ENCODE measurements at regions not wholly inside any gene's neighbourhood (a gene's known extent, or its start where the extent isn't known, plus 50 kb on each side); places are given as distances from the start of the nearest gene placed in this dataset.

GRCh38 chr9:86749161-86749893, 198.0 kb downstream of the GAS1 start:
- 68% methylated on average over 2 of the region's 2 CpGs for WGBS, 2 donors
- no peak for DNase-seq

GRCh38 chr9:86747711-86748110, 199.6 kb downstream of the GAS1 start:
- intact Hi-C loops (cut with DNase I), result no loop called here
- WGBS, 2 donors, result 53 to 63% methylated on average over 2 of the region's 2 CpGs
- no peak for TF ChIP-seq CTCF (IDR thresholded peaks at IDR 0.05)
- ATAC-seq (no peak), DNase-seq (no peak)
- Histone ChIP-seq H3K36me3 (no peaks in the 10 kb centered on the region), H3K27ac (no peak overlapping the region), H3K9me3 (no peaks in the 10 kb centered on the region), H3K27me3 (peaks cover 0 to 7% (median 0%) of the 10 kb centered on the region in 7 donors), H3K4me1 (peaks cover 0 to 12% (median 2%) of the 10 kb centered on the region in 9 donors), H3K4me3 (no peak overlapping the region)

More at GRCh38 chr9:86749161-86749893, 198.0 kb downstream of the GAS1 start:
- no peak overlapping the region for H3K27ac ChIP-seq
- no peaks in the 10 kb centered on the region for H3K9me3 ChIP-seq
- ATAC-seq, result no peak
- no peaks in the 10 kb centered on the region for H3K36me3 ChIP-seq
- H3K27me3 ChIP-seq, result peaks cover 0 to 9% (median 0%) of the 10 kb centered on the region in 7 donors
- H3K4me1 ChIP-seq, result peaks cover 0 to 12% (median 2%) of the 10 kb centered on the region in 9 donors
- no peak overlapping the region for H3K4me3 ChIP-seq
- intact Hi-C loops (cut with DNase I), result no loop called here
- TF ChIP-seq CTCF (IDR thresholded peaks at IDR 0.05), result no peak

GRCh38 chr9:86741311-86742208, 205.7 kb downstream of the GAS1 start:
- no peak for TF ChIP-seq CTCF (IDR thresholded peaks at IDR 0.05)
- Histone ChIP-seq H3K36me3 (no peaks in the 10 kb centered on the region), H3K4me1 (peaks cover 0 to 12% (median 4%) of the 10 kb centered on the region in 9 donors), H3K27ac (no peak overlapping the region), H3K27me3 (no peaks in the 10 kb centered on the region), H3K4me3 (no peak overlapping the region), H3K9me3 (no peaks in the 10 kb centered on the region)
- DNase-seq, result peak in 1 of 2 donors; percentile 15
- peak in 7 of 8 donors; percentile 62 to 95 (median 79) for ATAC-seq
- WGBS, 2 donors, result 39 to 49% methylated on average over 8 of the region's 8 CpGs
- intact Hi-C loops (cut with DNase I), result no loop called here

- no peak overlapping the region for H3K27ac ChIP-seq
- no peak for DNase-seq
These were observed 211.4 kb downstream of the GAS1 start for GRCh38 chr9:86735772-86736458.

More at GRCh38 chr9:86735772-86736458, 211.4 kb downstream of the GAS1 start:
- intact Hi-C loops (cut with DNase I), result loop anchor here in 1 of 10 donors (10.0 kb wide), 1 partner anchor 209 kb away; the partner anchor contains the start of gene GAS1
- Histone ChIP-seq H3K27me3 (no peaks in the 10 kb centered on the region), H3K36me3 (no peaks in the 10 kb centered on the region), H3K4me1 (peaks cover 0 to 24% (median 0%) of the 10 kb centered on the region in 9 donors), H3K9me3 (no peaks in the 10 kb centered on the region), H3K4me3 (no peak overlapping the region)
- WGBS, 2 donors, result 83 to 94% methylated on average over 6 of the region's 6 CpGs
- no peak for ATAC-seq
- TF ChIP-seq CTCF (IDR thresholded peaks at IDR 0.05), result no peak

Data from heart right ventricle (tissue), 16 donors.